PFSK-1 (cell line): ENCODE measurements at regions not wholly inside any gene's neighbourhood (a gene's known extent, or its start where the extent isn't known, plus 50 kb on each side); places are given as distances from the start of the nearest gene placed in this dataset.

ENCODE experiments used
- FOXP2 ChIP-seq: optimal IDR thresholded peaks from 2 replicates; pipeline ENCODE3; 2011; ENCODE audit warnings: borderline replicate concordance, control low read depth, inconsistent platforms; ENCODE audit not compliant: insufficient read depth; ENCODE audit errors: extremely low read length, extremely low read depth
- POLR2AphosphoS5 ChIP-seq: IDR thresholded peaks from 2 replicates; pipeline ENCODE4 v1.6.1; 2012; ENCODE audit warnings: low read depth, mild to moderate bottlenecking, control low read depth, low read length, moderate library complexity
- REST ChIP-seq, 2 experiments: IDR thresholded peaks; 2 replicates each; pipeline versions ENCODE4 v1.6.1 to v1.8.0; 2011 to 2012; ENCODE audit warnings: low read depth in 2 of 2, low read length in 2 of 2, control low read depth in 1 of 2, inconsistent platforms in 1 of 2, mild to moderate bottlenecking in 1 of 2, moderate library complexity in 1 of 2; ENCODE audit not compliant: insufficient read depth in 1 of 2
- SIN3A ChIP-seq: IDR thresholded peaks from 2 replicates; pipeline ENCODE4 v1.6.1; 2012; ENCODE audit warnings: mild to moderate bottlenecking, low read length, moderate library complexity, borderline replicate concordance; ENCODE audit not compliant: insufficient read depth

GRCh38 chr16:16930309-16931000 is 540.3 kb downstream of the XYLT1 start:
- TF ChIP-seq SIN3A (no peak), FOXP2 (no peak), POLR2AphosphoS5 (no peak), REST (IDR thresholded peaks at IDR 0.05; ENCODE audit: insufficient read depth in 1 of 2, low read depth in 2 of 2, low read length in 2 of 2) (no peak)
